Ovary (tissue), 7 donors: ENCODE measurements at regions not wholly inside any gene's neighbourhood (a gene's known extent, or its start where the extent isn't known, plus 50 kb on each side); places are given as distances from the start of the nearest gene placed in this dataset.

Experiments used
- DNase-seq, 5 donors: peaks; one replicate each; pipeline ENCODE4 v3.0.0-alpha.2; 2019 to 2020
- H3K27ac ChIP-seq, 2 donors: fragments of 200-600 bp; one replicate each; pipeline versions ENCODE4 v1.5.1 to v1.8.0; 2019 to 2022
- H3K27me3 ChIP-seq: fragments of 200-600 bp; one replicate; pipeline ENCODE4 v1.8.0; 2022
- H3K36me3 ChIP-seq: fragments of 200-600 bp; sonication (generic); one replicate; pipeline ENCODE4 v1.5.1; 2019
- H3K4me1 ChIP-seq: one replicate; pipeline ENCODE4 v1.8.1; 2013; ENCODE audit warnings: mild to moderate bottlenecking, moderate library complexity; ENCODE audit not compliant: insufficient read depth
- H3K4me3 ChIP-seq: fragments of 200-600 bp; sonication (generic); one replicate; pipeline ENCODE4 v1.5.1; 2017
- H3K9me3 ChIP-seq, 2 donors: fragments of 200-600 bp in 1 of 2; sonication (generic) in 1 of 2; one replicate each; pipeline versions ENCODE4 v1.5.1 to v1.8.1; 2013 to 2019; ENCODE audit warnings: mild to moderate bottlenecking in 1 of 2, moderate library complexity in 1 of 2
- EP300 ChIP-seq: sonication (generic); formaldehyde crosslinking; IDR thresholded peaks from one replicate; pipeline ENCODE4 v1.6.1; 2017; ENCODE audit warnings: antibody characterized with exemption
- POLR2A ChIP-seq: fragments of 450-650 bp; IDR thresholded peaks from one replicate; pipeline ENCODE4 v1.6.1; 2017; ENCODE audit warnings: antibody characterized with exemption, mild to moderate bottlenecking, moderate library complexity
- WGBS, 3 donors: extraction: QIAGEN DNeasy Blood & Tissue Kit in 1 of 3; methylation state at CpG; one replicate each; pipeline versions ENCODE4 v1.1.5 to v1.1.7; 2013 to 2017; 5-methylcytosine and 5-hydroxymethylcytosine counted together
- intact Hi-C, 4 donors: fragments of 100-400 bp; cut with DNase I; formaldehyde crosslinking; loops; one replicate each; pipeline versions ENCODE4 v1.11.0 to v1.15.1; 2022 to 2023
- TF ChIP-seq, protein P1 (sequence below), 3 donors: fragments of 450-650 bp in 2 of 3; fragments of 200-600 bp in 1 of 3; IDR thresholded peaks; one replicate each; pipeline versions ENCODE4 v1.5.1 to v1.8.0; 2016 to 2022; ENCODE audit warnings: antibody characterized with exemption in 3 of 3, mild to moderate bottlenecking in 1 of 3
- donor health status: DM: no; HTN: no; CAD: no; lungs with moderate emphysema.
- donor health status: DM: no; HTN: no; CAD: no.
- donor health status: Bipolar disorder and iron deficiency.
- donor health status: DM: no; HTN: no; CAD: no.
- donor health status: DM: yes; HTN: yes; CAD: no.

DNA sequence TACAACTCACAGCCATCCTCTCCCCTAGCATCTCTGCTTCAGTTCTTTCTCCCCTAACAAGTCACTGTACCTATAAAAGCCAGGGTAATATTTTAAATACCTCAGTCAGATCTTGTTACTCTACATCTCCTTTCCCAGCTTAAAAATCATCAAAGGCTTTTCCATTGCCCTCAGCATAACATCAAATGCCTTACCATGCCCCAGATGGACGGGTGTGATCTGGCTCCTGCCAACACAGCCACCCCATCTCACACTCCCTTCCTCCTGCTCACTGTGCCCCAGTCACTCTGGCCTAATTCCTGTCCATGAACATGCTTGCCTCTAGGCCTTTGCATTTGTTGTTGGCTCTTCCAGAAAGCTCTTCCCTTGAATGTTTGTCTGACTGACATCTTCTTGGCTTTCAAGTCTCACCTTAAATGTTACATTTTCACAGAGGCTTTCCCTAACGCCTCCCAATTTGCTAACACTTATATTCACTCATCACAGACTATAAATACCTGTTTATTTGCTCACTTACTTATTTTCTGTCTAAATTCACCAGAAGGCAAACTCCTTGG is 640.9 kb downstream of the NYAP2 start:
- H3K27me3 ChIP-seq, result no peaks in the 10 kb centered on the region
- WGBS, 3 donors, result 88 to 93% (median 91%) methylated on average over 2 of the region's 2 CpGs
- no peak overlapping the region for H3K4me3 ChIP-seq
- no peak overlapping the region for H3K27ac ChIP-seq
- H3K36me3 ChIP-seq, result no peaks in the 10 kb centered on the region
- H3K4me1 ChIP-seq, result no peaks in the 10 kb centered on the region
- no peaks in the 10 kb centered on the region for H3K9me3 ChIP-seq
- no peak for DNase-seq
- intact Hi-C loops, result no loop called here
- TF ChIP-seq, protein P1, sequence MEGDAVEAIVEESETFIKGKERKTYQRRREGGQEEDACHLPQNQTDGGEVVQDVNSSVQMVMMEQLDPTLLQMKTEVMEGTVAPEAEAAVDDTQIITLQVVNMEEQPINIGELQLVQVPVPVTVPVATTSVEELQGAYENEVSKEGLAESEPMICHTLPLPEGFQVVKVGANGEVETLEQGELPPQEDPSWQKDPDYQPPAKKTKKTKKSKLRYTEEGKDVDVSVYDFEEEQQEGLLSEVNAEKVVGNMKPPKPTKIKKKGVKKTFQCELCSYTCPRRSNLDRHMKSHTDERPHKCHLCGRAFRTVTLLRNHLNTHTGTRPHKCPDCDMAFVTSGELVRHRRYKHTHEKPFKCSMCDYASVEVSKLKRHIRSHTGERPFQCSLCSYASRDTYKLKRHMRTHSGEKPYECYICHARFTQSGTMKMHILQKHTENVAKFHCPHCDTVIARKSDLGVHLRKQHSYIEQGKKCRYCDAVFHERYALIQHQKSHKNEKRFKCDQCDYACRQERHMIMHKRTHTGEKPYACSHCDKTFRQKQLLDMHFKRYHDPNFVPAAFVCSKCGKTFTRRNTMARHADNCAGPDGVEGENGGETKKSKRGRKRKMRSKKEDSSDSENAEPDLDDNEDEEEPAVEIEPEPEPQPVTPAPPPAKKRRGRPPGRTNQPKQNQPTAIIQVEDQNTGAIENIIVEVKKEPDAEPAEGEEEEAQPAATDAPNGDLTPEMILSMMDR (IDR thresholded peaks at IDR 0.05), result no peak
- TF ChIP-seq EP300 (no peak), POLR2A (no peak)

- TF ChIP-seq POLR2A, result no peak
- TF ChIP-seq EP300, result no peak
- TF ChIP-seq, protein P1 (IDR thresholded peaks at IDR 0.05), result no peak
- no peak for DNase-seq
- no peaks in the 10 kb centered on the region for H3K4me1 ChIP-seq
- no peaks in the 10 kb centered on the region for H3K36me3 ChIP-seq
- intact Hi-C loops, result no loop called here
- WGBS, 3 donors, result 93 to 95% (median 94%) methylated on average over 2 of the region's 2 CpGs
- H3K27ac ChIP-seq, result no peak overlapping the region
- H3K9me3 ChIP-seq, result no peaks in the 10 kb centered on the region
- H3K4me3 ChIP-seq, result no peak overlapping the region
- H3K27me3 ChIP-seq, result no peaks in the 10 kb centered on the region
These were observed 638.0 kb downstream of the NYAP2 start for GRCh38 chr2:226037526-226037925.

DNA sequence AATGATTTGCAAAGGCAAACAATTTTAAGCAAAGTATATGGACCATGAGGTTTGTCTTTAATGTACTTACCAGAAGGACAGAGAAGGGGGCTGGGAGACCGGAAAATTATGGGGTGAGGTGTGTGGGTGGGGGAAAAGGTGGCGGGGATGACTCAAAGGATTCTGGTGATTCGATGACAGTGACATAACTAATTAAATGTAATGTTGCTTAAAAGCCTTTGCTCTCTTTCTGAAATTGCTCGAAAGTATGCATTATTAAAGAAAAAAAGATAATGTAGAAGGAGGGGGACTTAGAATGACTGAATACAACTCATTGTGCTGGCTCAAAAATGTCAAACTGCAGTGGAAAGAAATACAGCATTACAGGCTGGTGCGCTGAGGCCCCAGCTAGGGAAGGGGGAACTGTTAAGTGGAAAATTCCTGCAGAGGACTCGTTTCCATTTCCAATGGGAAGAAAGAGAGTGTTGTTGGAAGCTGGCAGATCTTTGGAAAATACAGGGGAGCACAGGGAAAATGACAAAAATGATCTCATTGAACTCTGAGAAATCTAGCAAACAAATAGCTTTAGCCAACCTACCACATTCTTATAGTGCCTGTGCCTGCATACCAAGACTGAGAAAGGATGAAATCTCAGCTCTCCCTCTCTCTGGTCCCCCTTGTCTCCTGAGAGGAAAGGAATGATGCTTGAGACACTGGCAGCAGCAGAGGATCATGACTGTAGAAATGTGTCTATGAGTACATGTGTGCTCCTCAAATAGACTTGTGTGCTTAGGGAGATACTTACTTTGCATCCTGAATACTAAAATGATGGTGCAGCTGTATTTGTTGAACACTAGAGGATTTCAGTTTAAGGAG is 632.4 kb downstream of the NYAP2 start:
- 6% methylated on average over 6 of the region's 6 CpGs for WGBS, 3 donors
- H3K27ac ChIP-seq, result no peak overlapping the region
- H3K27me3 ChIP-seq, result no peaks in the 10 kb centered on the region
- intact Hi-C loops, result no loop called here
- peak overlapping the region; percentile 45 for H3K4me3 ChIP-seq
- no peaks in the 10 kb centered on the region for H3K9me3 ChIP-seq
- no peaks in the 10 kb centered on the region for H3K36me3 ChIP-seq
- TF ChIP-seq EP300, result no peak
- TF ChIP-seq, protein P1 (IDR thresholded peaks at IDR 0.05), result no peak
- no peak for TF ChIP-seq POLR2A
- peaks cover 4% of the 10 kb centered on the region for H3K4me1 ChIP-seq
- DNase-seq, result no peak

- TF ChIP-seq EP300 (no peak), POLR2A (no peak)
- TF ChIP-seq, protein P1 (IDR thresholded peaks at IDR 0.05), result no peak
- peak overlapping the region; percentile 45 for H3K4me3 ChIP-seq
- intact Hi-C loops, result no loop called here
- no peaks in the 10 kb centered on the region for H3K36me3 ChIP-seq
- no peak overlapping the region for H3K27ac ChIP-seq
- peaks cover 4% of the 10 kb centered on the region for H3K4me1 ChIP-seq
- 1% methylated on average over 34 of the region's 34 CpGs for WGBS, 3 donors
- DNase-seq, result peak; percentile 50 to 74 (median 54)
- H3K9me3 ChIP-seq, result no peaks in the 10 kb centered on the region
- H3K27me3 ChIP-seq, result no peaks in the 10 kb centered on the region
These were observed 631.5 kb downstream of the NYAP2 start for GRCh38 chr2:226030788-226031646.
